ENCODE measurements at regions not wholly inside any gene's neighbourhood (a gene's known extent, or its start where the extent isn't known, plus 50 kb on each side); places are given as distances from the start of the nearest gene placed in this dataset.

- no peak for TF ChIP-seq ZNF48 (tag by site-specific recombination; IDR thresholded peaks at IDR 0.05)
- TF ChIP-seq ZNF548 (tag by site-specific recombination; IDR thresholded peaks at IDR 0.05), result no peak
- no peak for TF ChIP-seq ZNF292 (tag by site-specific recombination; IDR thresholded peaks at IDR 0.05; ENCODE audit: borderline replicate concordance, low read depth)
Measured at GRCh38 chr4:165707128-165707527, 165.9 kb upstream of the TLL1 start (continued).

- ChIA-PET POLR2A (no interaction called here), CTCF (no interaction called here)
- Histone ChIP-seq H3K36me3 (ENCODE audit: control insufficient read depth in 2 of 2, insufficient read depth in 1 of 2, low read length in 2 of 2) (no peaks in the 10 kb centered on the region), H3K4me1 (ENCODE audit: control insufficient read depth, insufficient read depth, low read length) (no peaks in the 10 kb centered on the region), H3K9me3 (ENCODE audit: control insufficient read depth, insufficient read depth, low read depth, low read length) (no peaks in the 10 kb centered on the region), H3K27ac (ENCODE audit: extremely low read depth, low read depth, low read length) (no peak overlapping the region), H3K4me3 (ENCODE audit: low read depth, low read length) (no peak overlapping the region)
- no peak for TF ChIP-seq ZNF335 (tag by site-specific recombination; conservative IDR thresholded peaks at IDR 0.05)
- TF ChIP-seq ZNF391 (tag by site-specific recombination; IDR thresholded peaks at IDR 0.05; ENCODE audit: borderline replicate concordance, low read depth), result no peak
Measured at GRCh38 chr4:165709516-165709915, 163.5 kb upstream of the TLL1 start.

- Histone ChIP-seq H3K36me3 (ENCODE audit: control insufficient read depth in 2 of 2, insufficient read depth in 1 of 2, low read length in 2 of 2) (no peaks in the 10 kb centered on the region), H3K4me1 (ENCODE audit: control insufficient read depth, insufficient read depth, low read length) (no peaks in the 10 kb centered on the region), H3K4me3 (ENCODE audit: low read depth, low read length) (no peak overlapping the region), H3K9me3 (ENCODE audit: control insufficient read depth, insufficient read depth, low read depth, low read length) (no peaks in the 10 kb centered on the region), H3K27ac (ENCODE audit: extremely low read depth, low read depth, low read length) (no peak overlapping the region)
- TF ChIP-seq ZNF266 (tag by site-specific recombination; IDR thresholded peaks at IDR 0.05; ENCODE audit: low read depth) (no peak), SCRT2 (tag by site-specific recombination; IDR thresholded peaks at IDR 0.05) (no peak), ZNF138 (tag by site-specific recombination; IDR thresholded peaks at IDR 0.05; ENCODE audit: borderline replicate concordance) (no peak), INSM2 (tag by site-specific recombination; IDR thresholded peaks at IDR 0.05) (no peak), YY1 (tag by site-specific recombination; IDR thresholded peaks at IDR 0.05) (no peak), REPIN1 (tag by site-specific recombination; IDR thresholded peaks at IDR 0.05; ENCODE audit: low read depth) (no peak)
- POLR2A ChIA-PET, result no interaction called here
- CTCF ChIA-PET, result no interaction called here
Measured at GRCh38 chr4:165709973-165710526, 163.0 kb upstream of the TLL1 start.

- Histone ChIP-seq H3K4me3 (ENCODE audit: low read depth, low read length) (no peak overlapping the region), H3K36me3 (ENCODE audit: control insufficient read depth in 2 of 2, insufficient read depth in 1 of 2, low read length in 2 of 2) (no peaks in the 10 kb centered on the region), H3K27ac (ENCODE audit: extremely low read depth, low read depth, low read length) (no peak overlapping the region), H3K4me1 (ENCODE audit: control insufficient read depth, insufficient read depth, low read length) (no peaks in the 10 kb centered on the region), H3K9me3 (ENCODE audit: control insufficient read depth, insufficient read depth, low read depth, low read length) (no peaks in the 10 kb centered on the region)
- ChIA-PET CTCF (interaction anchor here (0.6 kb wide), 1 partner anchor 1325 kb away, joined by 3 read pairs; no protein-coding TSS in a partner anchor), POLR2A (no interaction called here)
- TF ChIP-seq ZNF132 (tag by site-specific recombination; IDR thresholded peaks at IDR 0.05; ENCODE audit: borderline replicate concordance) (no peak), ZNF639 (tag by site-specific recombination; IDR thresholded peaks at IDR 0.05) (no peak)
Measured at GRCh38 chr4:165711436-165711835, 161.6 kb upstream of the TLL1 start.

- CTCF ChIA-PET, result no interaction called here
- no peaks in the 10 kb centered on the region for H3K9me3 ChIP-seq (ENCODE audit: control insufficient read depth, insufficient read depth, low read depth, low read length)
- H3K4me3 ChIP-seq (ENCODE audit: low read depth, low read length), result no peak overlapping the region
- H3K36me3 ChIP-seq (ENCODE audit: control insufficient read depth in 2 of 2, insufficient read depth in 1 of 2, low read length in 2 of 2), result no peaks in the 10 kb centered on the region
- no peaks in the 10 kb centered on the region for H3K4me1 ChIP-seq (ENCODE audit: control insufficient read depth, insufficient read depth, low read length)
- POLR2A ChIA-PET, result no interaction called here
- TF ChIP-seq ZNF830 (tag by site-specific recombination; IDR thresholded peaks at IDR 0.05; ENCODE audit: low read depth), result no peak
- H3K27ac ChIP-seq (ENCODE audit: extremely low read depth, low read depth, low read length), result no peak overlapping the region
Measured at GRCh38 chr4:165711912-165712311, 161.1 kb upstream of the TLL1 start.
